ENCODE measurements at regions not wholly inside any gene's neighbourhood (a gene's known extent, or its start where the extent isn't known, plus 50 kb on each side); places are given as distances from the start of the nearest gene placed in this dataset.
"Not testable (repeated sequence)": the region's sequence is repeated elsewhere in the genome, so short reads cannot be mapped to it uniquely, and the experiment has no call there.

DNA sequence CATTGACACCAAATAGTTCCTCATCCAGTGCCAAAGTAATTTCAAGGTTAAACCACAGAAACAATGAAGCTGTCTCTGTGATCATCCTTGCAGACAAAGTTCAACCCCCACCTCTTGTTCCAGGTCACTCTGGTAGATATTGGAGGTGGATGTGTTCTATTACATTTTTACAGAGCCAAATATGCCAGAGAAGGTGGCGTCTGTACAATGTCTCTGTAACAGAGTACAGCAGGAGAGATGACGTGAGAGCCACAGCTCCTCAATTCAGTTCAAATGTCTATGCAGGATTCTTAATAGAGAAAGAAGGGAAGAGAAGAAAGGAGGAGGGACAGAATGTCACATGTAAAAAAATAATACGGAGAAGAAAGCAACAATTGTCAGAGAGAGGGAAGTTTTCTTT, 268.3 kb upstream of the OR4E1 start:
- DNase-seq, result no peak

DNA sequence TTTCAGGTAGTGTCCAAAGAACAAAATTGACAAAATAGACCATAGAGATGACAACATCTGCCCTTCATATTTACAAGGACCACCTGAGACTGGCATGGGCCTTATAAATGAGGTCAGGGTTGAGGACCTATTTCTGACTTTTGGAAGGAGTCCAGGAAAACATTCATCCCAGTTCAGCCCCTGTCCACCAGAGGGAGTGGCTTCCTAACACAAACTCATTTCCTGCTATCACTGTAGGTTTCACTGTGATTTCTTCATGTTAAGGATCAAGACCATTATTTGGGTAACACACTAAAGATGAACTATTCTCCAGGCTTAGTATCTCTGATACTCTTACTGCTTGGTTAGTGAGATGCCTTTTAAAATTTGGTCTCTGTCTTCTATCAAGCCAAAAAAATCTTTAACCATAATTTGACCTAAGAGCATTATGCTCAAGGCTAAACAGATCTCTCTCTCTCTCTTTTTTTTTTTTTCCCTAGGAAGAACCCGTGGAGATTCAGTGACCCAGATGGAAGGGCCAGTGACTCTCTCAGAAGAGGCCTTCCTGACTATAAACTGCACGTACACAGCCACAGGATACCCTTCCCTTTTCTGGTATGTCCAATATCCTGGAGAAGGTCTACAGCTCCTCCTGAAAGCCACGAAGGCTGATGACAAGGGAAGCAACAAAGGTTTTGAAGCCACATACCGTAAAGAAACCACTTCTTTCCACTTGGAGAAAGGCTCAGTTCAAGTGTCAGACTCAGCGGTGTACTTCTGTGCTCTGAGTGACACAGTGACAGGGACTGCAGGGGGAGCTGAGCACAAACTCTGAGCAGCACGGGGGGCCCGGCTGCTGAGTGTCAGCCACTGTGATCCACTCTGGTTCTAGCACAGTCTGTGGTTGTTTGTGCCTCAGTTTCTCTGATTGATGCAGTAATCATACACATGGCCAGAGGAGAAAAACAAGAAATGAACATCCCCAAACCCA, 267.6 kb upstream of the OR4E1 start:
- no peak for DNase-seq

DNA sequence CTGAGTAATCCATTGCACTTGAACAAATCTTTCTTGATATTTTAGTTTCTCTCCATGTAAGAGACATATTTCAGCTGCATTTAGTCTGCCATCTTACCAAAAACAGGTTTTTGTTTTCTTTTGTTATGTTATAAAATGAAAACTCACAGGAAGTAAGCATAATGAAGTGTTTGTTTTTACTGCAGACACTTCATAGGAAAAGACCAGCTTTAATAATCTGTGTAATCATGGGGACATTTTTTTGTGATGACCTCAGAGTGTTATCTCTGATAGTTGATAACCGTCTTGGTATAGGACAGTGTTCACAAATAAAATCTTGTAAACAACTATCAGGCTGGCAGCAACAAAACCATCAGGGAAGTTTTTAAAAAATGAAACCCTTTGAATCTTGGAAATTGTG, 266.2 kb upstream of the OR4E1 start:
- no peak for DNase-seq

DNA sequence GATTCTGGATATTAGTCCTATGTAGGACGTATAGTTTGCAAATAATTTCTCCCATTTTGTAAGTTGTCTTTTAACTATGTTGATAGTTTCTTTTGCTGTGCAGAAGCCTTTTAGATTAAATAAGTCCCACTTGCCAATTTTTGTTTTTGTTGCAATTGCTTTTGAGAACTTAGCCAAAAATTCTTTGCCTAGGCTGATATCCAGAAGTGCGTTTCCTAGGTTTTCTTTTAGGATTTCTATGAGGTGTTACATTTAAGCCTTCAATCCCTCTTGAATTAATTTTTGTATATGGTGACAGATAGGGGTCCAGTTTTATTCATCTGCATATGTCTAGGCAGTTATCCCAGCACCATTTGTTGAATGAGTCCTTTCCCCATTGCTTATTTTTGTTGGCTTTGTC, 264.4 kb upstream of the OR4E1 start:
- DNase-seq, result no peak

DNA sequence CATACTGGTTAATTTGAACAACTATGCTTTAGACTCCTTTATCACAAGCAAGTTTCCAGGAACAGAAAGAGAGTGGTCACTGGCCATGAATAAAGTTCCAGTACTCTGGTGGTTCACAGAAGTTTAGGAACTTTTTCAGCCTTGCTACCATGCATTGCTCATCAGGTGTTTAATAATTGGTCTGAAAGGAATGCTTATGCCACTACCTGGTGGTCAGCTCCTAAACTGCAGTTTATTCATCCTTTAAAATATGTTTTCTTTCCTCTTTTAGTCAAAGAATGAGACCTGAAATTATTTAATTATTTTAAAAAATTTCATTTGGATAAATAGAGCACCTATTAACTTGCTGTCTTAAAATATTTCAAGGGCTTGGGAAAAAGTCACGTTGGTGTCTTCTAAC, 260.1 kb upstream of the OR4E1 start:
- no peak for DNase-seq

DNA sequence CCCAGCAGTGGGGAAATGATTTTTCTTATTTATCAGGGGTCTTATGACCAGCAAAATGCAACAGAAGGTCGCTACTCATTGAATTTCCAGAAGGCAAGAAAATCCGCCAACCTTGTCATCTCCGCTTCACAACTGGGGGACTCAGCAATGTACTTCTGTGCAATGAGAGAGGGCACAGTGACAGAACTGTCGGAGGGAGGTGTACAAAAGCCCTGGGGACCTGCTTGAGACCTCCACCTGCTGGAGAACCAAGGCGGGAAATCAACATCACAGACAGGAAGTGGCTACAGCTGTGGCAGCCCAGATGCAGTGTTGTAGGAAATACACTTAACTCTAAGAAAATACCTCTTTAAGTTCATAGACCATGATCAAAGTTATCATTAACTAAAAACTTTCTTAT, 250.9 kb upstream of the OR4E1 start:
- DNase-seq, result no peak

DNA sequence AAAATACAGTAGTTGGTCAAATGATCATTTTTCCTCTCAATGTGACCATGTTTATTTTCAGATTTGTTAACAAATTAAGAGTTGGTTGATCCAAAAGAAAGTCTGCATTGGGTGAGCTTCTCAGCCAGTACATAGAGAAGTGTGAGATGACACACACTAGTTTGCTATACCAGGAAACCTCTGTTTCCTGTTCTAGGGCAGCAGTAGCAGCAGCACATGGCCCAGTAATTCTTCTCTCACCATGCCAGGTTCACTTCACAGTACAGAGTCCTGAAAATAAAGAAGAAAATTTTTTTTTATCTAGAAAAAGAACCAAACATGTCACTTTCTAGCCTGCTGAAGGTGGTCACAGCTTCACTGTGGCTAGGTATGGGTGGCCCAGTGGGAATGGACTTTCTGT, 250.2 kb upstream of the OR4E1 start:
- DNase-seq, result no peak

DNA sequence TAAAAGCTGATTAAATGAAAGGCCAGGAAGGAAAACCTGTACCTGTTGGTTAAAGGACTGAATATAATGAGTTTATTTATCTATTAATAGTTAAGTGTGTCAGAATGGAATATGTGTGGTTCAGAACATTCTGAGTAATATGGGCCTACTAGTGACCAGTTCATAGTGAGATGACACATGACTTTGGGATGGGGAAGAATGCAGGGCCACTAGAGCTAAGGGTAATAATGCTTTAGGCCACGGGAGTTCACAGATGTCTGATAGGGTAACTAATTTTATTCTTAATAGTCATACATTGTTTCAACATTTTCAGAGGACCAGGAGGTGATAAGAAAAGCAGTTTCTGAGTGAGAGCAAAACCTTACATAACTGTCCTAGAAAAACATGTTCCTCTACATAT, 247.8 kb upstream of the OR4E1 start:
- DNase-seq, result no peak

DNA sequence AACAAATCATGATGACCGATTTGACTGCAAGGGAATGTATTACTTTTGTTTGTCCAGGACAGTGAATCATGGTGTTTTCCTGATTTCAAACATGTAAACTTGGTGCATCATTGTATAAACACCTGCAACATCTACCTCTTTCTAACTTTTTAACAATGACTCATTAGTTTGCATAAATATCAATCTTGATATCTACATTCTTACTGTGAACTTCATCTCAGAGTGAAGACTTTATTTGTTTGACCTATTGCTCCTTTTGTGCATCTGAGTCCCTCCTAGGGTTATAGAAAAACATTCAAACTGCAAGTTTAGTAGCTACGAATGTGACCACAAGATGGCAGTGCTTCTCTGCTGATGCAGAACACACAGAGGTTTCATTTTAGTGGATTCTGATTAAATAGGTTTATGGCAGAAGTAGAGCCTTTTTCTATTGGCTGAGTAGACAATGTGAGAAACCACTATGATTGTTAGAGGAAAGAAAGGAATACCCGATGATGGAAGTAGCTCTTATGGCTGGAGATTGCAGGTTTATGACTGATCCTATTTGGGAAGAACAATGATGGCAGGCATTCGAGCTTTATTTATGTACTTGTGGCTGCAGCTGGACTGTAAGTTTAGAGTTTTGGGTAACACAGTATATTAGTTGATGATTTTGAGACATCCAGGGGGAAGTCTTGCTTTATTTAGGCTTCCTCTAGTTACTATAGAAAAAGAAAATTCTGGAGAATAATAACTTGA, 244.2 kb upstream of the OR4E1 start:
- no peak for DNase-seq

DNA sequence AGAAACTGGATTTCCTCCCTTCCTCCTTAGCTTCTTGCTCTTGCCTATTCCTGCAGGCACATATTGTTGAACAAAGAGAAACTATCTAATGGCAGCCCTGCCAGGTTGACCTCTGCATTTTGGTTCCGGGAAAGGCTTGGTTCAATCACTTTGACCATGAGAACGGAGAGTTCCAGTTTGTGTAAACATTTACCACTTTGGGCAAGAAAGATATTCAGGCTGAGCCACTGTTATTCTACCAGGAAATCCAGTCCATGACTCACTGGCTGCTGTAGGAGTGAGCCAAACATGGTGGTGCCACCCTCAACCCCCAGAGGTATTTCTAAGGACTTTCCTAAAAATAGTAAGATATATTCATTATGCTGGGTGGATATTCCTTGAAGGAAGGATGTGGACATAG, 242.2 kb upstream of the OR4E1 start:
- no peak for DNase-seq

DNA sequence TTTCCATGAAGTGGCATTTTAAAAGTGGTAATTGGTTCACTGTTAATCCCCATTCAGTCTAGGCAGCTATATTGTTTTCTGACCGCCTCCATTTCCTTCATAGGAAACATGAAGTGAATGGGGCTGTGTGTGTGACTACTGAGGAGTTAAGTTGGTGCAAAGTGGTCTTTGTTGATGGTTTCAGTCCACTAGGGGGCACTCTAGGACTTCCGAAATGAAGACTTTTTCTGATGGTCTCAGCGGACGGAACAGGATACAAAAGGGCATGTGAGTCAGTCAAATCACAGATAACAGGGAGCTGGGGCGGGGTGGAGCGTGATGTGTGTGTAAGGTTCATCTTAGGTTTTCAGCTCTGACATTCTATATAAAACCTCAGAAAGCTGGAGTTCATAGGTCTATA, 240.1 kb upstream of the OR4E1 start:
- peak; percentile 18 for DNase-seq

DNA sequence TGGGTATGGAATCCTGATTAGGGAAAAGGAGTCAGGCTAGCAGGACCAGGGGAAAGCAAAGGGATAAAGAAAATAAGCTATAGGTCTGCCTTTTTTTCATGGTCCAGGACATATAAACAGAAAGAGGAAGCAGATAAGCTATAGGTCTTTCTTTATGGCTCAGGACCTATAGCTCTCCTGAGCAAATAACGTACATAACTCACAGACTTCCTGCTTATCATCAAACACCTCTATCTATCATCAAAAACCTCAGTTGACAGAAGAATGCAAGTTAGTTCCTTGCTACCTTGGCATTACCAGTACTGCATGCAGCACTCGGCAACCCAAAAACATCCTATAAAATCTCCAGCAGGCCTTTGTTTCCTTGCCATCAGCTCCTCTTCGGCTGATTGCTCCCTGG, 238.7 kb upstream of the OR4E1 start:
- no peak for DNase-seq

DNA sequence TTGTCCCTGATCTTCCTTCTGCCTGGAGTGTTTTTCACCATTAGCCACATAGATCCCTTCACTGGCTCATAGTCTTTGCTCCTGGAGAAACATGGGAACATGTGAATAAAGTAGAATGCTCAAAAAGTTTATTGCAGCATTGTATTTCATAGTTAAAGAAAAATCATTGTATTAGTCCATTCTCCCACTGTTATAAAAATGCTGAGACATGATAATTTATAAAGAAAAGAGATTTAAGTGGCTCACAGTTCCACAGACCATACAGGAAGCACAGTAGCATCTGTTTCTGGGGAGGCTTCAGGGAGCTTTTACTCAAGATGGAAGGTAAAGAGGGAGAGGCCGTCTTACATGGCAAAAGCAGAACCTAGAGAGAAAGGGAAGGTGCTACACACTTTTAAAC, 238.3 kb upstream of the OR4E1 start:
- DNase-seq, result no peak

DNA sequence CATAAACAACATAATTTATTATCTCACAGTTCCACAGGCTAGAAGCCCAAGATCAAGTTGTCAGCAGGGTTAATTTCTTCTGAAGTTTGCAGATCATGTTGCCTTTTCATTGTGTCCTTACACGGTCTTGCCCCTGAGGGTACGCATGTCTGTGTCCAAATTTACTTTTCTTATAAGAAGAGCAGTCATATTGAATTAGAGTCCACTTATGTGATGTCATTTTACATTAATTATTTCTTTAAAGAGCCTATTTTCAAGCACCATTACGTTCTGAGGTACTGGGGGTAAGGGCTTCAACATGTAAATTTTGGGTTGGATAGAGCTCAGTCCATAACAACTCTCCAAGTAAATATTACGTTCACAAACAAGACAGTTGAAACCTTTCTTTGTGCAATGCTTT, 236.6 kb upstream of the OR4E1 start:
- no peak for DNase-seq

DNA sequence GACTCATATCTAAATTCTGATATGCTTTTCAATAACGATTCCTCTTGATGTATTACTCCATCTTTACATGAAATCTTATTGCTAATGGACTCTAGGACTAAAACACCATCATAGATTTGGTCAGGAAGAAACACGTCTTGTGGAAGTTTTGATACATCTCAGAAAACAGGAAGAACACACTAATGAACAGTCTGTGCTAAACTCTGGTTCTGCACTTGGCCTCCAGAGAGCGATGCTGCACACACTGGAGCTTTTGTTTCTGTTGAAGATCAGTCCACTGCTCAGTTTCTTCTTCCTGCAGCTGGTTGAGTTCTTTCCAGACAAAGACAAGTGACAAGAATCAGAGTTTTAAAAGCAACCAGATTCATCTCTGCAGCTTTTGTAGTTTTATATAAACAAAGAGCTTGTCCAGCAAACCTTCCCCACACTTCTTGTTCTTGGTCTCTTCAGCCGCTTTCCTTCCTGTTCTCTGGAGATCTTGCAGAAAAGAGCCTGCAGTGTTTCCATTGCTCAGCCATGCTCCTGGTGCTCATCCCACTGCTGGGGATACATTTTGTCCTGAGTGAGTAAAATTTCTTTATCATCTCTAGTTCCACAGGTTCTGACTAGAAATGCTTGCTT, 229.1 kb upstream of the OR4E1 start:
- no peak for DNase-seq

DNA sequence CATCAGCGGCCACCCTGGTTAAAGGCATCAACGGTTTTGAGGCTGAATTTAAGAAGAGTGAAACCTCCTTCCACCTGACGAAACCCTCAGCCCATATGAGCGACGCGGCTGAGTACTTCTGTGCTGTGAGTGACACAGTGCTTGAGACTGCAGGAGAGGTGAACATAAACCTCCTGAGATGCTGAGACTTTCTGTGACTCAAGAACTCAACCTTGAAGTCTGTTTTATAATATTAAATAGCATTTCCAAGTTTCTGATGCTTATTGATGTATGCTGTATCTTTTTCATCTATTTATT, 221.2 kb upstream of the OR4E1 start:
- not testable (repeated sequence) for DNase-seq

DNA sequence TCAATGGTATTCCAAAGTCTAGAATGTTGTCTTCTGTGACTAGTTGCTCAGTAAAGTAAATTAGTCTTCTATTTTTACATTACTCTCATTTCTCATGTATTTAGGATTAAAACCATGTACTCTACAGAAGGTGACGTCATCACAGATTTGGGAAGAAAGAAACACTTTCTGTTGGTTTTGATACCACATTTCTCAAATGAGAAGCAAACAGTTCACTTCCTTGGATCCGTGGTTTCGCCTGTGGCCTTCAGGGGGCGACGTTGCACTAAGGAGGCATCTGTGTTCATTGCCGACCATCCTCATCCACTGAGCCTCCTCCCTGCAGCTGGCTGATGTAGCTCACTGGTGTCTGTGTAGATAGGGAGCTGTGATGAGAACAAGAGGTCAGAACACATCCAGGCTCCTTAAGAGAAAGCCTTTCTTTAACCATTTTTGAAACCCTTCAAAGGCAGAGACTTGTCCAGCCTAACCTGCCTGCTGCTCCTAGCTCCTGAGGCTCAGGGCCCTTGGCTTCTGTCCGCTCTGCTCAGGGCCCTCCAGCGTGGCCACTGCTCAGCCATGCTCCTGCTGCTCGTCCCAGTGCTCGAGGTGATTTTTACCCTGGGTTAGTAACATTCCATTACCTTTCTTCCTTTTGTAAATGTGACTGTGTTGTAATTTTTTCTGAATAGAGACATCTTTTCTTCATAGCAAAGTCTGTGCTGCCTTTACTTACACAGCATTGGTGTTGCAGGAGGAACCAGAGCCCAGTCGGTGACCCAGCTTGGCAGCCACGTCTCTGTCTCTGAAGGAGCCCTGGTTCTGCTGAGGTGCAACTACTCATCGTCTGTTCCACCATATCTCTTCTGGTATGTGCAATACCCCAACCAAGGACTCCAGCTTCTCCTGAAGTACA, 220.6 kb upstream of the OR4E1 start:
- DNase-seq, result no peak

DNA sequence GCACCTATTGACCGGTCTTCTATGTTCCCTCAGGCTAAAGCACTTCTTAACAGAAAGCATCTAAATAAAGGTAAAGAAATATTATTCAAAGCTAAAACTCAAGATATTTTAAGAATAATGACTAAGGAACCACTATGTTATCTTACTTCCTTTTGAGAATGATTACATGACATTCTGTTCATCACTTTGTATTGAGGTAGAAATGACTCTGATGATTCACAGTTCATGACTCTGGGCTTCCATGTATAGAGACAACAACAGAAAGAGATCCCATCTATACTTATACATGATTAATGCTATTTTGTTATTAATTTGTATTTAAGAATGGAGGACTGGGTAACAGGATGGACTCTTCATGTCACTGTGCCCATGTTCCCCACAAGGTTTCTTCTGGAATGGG, 218.3 kb upstream of the OR4E1 start:
- no peak for DNase-seq

DNA sequence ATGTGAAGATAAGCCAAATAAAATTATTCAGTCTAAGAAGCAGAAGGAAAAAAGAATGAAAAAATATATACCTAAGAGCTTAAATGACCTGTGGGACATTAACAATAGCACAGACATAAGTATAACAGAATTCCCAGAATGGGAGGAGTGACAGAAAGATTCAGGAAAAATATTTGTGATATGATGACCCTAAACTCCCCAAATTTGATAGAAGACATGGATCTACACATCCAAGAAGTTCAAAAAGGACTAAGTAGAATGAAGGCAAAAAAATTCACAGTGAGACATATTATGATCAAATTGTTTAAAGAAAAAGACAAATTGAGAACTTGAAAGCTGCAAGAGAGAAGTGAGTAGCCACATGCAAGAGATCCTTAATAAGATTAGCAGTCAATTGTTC, 211.4 kb upstream of the OR4E1 start:
- DNase-seq, result no peak

DNA sequence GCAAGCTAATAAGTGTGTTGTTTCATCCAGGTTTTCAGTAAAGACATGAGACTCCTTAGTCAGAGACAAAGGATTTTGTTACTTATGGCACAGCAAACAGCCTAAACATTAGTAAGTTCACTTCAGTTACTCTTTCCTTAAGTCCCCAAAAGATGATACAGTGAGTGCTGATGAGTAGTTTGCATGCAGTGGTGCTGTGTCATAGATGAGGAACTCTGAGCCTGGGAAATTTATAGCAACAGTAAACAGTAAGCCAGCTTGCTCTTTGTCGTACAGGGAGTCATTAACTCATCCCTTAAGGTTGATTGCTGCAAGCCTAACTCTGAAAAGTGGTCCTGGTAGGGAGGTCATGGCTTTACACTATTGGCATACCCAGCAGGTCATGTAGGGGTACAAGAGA, 208.6 kb upstream of the OR4E1 start:
- no peak for DNase-seq

DNA sequence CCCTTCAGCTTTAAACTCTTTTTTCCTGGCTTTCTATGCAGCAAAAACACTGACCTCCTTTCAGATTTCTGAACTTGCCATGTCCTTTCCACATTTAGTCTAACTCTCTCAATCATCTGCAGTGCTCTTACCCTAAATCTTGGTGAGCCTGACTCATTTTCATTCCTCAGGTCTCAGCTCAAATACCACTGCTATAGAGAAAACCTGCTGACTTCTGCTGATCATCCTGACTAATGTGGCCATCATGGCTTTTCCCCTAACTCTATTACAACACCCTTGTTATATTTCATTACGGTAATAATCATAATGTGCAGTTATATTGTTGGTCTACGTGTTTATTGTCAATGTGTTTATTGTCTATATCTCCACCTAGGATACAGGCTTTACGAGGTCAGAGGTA, 207.3 kb upstream of the OR4E1 start:
- DNase-seq, result no peak

DNA sequence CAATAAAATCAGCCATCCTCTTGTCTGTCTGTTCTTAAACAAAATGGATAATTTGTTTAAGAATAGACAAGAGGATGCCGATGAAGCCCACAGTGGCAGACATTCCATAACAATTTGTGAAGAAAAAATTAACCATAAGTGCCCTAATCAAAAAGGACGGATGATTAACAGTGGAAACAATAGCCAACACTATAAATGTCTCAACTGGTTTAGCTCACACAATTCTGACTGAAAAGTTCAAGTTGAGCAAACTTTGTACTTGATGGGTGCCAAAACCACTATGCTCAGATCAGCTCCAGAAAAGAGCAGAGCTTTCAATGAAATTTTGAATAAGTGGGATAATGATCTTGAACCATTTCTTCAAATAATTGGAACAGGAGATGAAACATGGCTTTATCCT, 202.2 kb upstream of the OR4E1 start:
- no peak for DNase-seq

DNA sequence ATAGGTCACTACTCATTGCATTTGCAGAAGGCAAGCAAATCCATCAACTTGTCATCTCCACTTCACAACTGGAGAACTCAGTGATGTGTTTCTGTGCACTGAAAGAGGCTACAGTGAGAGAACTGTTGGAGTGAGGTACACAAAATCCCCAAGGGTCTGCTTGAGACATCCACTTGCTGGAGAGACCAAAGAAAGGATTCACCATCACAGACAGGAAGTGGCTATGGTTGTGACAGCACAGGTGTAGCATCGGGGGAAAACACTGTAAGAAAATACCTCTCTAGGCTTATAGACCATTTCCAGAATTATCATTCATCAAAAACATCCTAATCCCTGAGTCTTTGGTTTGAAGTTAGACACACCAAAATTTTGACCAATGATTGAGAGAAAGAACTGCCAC, 201.3 kb upstream of the OR4E1 start:
- DNase-seq, result no peak
